ENCODE measurements at regions not wholly inside any gene's neighbourhood (a gene's known extent, or its start where the extent isn't known, plus 50 kb on each side); places are given as distances from the start of the nearest gene placed in this dataset.
A peak's percentile ranks its signal among the peaks of the same experiment; 100 is the strongest.

GRCh38 chr2:147525819-147526489 lies 318.9 kb upstream of the ACVR2A start:
- Histone ChIP-seq H3K9me3 (ENCODE audit: control insufficient read depth in 1 of 2, insufficient read depth in 1 of 2, low read length in 2 of 2) (no peaks in the 10 kb centered on the region), H3K4me1 (ENCODE audit: insufficient read depth, low read length) (peaks cover 9% of the 10 kb centered on the region), H3K36me3 (ENCODE audit: insufficient read depth, low read length) (no peaks in the 10 kb centered on the region), H3K27ac (ENCODE audit: low read depth in 1 of 2, low read length in 2 of 2) (no peak overlapping the region), H3K27me3 (ENCODE audit: control insufficient read depth in 1 of 2, insufficient read depth in 2 of 2, low read length in 2 of 2) (no peaks in the 10 kb centered on the region), H3K4me3 (ENCODE audit: low read length) (no peak overlapping the region)
- peak overlapping the region; percentile 27 for H3K27ac Mint-ChIP-seq
- DNase-seq (peak in 4 of 14 experiments; percentile 9 to 34 (median 13)), ATAC-seq (ENCODE audit: poor library complexity) (peak; percentile 44)
- POLR2A ChIA-PET: interaction anchor here (0.6 to 1.0 kb wide), 4 partner anchors 14 to 318 kb away, joined by 3 to 5 read pairs (median 4); no protein-coding TSS in a partner anchor
- H3K27me3 Mint-ChIP-seq: no peaks in the 10 kb centered on the region
- H3K9me3 Mint-ChIP-seq: no peaks in the 10 kb centered on the region
- TF ChIP-seq CTCF (IDR thresholded peaks at IDR 0.05): no peak
- H3K36me3 Mint-ChIP-seq (ENCODE audit: low read depth): no peaks in the 10 kb centered on the region
- H3K4me1 Mint-ChIP-seq (ENCODE audit: low read depth): peaks cover 34% of the 10 kb centered on the region
- intact Hi-C loops (cut with DNase I, micrococcal nuclease): no loop called here
- CTCF ChIA-PET: no interaction called here
- no peak overlapping the region for H3K4me3 Mint-ChIP-seq

- no peak for ATAC-seq (ENCODE audit: poor library complexity)
Observed at GRCh38 chr2:147524912-147525311, 319.9 kb upstream of the ACVR2A start.

GRCh38 chr2:147523415-147523814 lies 321.4 kb upstream of the ACVR2A start:
- TF ChIP-seq CTCF (IDR thresholded peaks at IDR 0.05): no peak

More at GRCh38 chr2:147524912-147525311, 319.9 kb upstream of the ACVR2A start:
- H3K36me3 Mint-ChIP-seq (ENCODE audit: low read depth): no peaks in the 10 kb centered on the region
- no peaks in the 10 kb centered on the region for H3K27me3 Mint-ChIP-seq
- ChIA-PET POLR2A (no interaction called here), CTCF (no interaction called here)
- no peak for DNase-seq
- H3K9me3 Mint-ChIP-seq: no peaks in the 10 kb centered on the region
- H3K27ac Mint-ChIP-seq: peak overlapping the region; percentile 27
- no peak for TF ChIP-seq CTCF (IDR thresholded peaks at IDR 0.05)
- Histone ChIP-seq H3K27ac (ENCODE audit: low read depth in 1 of 2, low read length in 2 of 2) (no peak overlapping the region), H3K4me1 (ENCODE audit: insufficient read depth, low read length) (peaks cover 9% of the 10 kb centered on the region), H3K4me3 (ENCODE audit: low read length) (no peak overlapping the region), H3K27me3 (ENCODE audit: control insufficient read depth in 1 of 2, insufficient read depth in 2 of 2, low read length in 2 of 2) (no peaks in the 10 kb centered on the region), H3K9me3 (ENCODE audit: control insufficient read depth in 1 of 2, insufficient read depth in 1 of 2, low read length in 2 of 2) (no peaks in the 10 kb centered on the region), H3K36me3 (ENCODE audit: insufficient read depth, low read length) (no peaks in the 10 kb centered on the region)
- no peak overlapping the region for H3K4me3 Mint-ChIP-seq
- intact Hi-C loops (cut with DNase I, micrococcal nuclease): no loop called here
- H3K4me1 Mint-ChIP-seq (ENCODE audit: low read depth): peaks cover 42% of the 10 kb centered on the region

More at GRCh38 chr2:147523415-147523814, 321.4 kb upstream of the ACVR2A start:
- Mint-ChIP-seq H3K27ac (no peak overlapping the region), H3K27me3 (no peaks in the 10 kb centered on the region), H3K4me1 (ENCODE audit: low read depth) (peaks cover 42% of the 10 kb centered on the region), H3K36me3 (ENCODE audit: low read depth) (no peaks in the 10 kb centered on the region), H3K9me3 (no peaks in the 10 kb centered on the region), H3K4me3 (no peak overlapping the region)
- no peaks in the 10 kb centered on the region for H3K27me3 ChIP-seq (ENCODE audit: control insufficient read depth in 1 of 2, insufficient read depth in 2 of 2, low read length in 2 of 2)
- POLR2A ChIA-PET: no interaction called here
- no peak overlapping the region for H3K4me3 ChIP-seq (ENCODE audit: low read length)
- peaks cover 9% of the 10 kb centered on the region for H3K4me1 ChIP-seq (ENCODE audit: insufficient read depth, low read length)
- H3K9me3 ChIP-seq (ENCODE audit: control insufficient read depth in 1 of 2, insufficient read depth in 1 of 2, low read length in 2 of 2): no peaks in the 10 kb centered on the region
- no peak overlapping the region for H3K27ac ChIP-seq (ENCODE audit: low read depth in 1 of 2, low read length in 2 of 2)
- CTCF ChIA-PET: no interaction called here
- H3K36me3 ChIP-seq (ENCODE audit: insufficient read depth, low read length): no peaks in the 10 kb centered on the region
- intact Hi-C loops (cut with DNase I, micrococcal nuclease): no loop called here
- DNase-seq: no peak
- no peak for ATAC-seq (ENCODE audit: poor library complexity)
